ENCODE measurements at regions not wholly inside any gene's neighbourhood (a gene's known extent, or its start where the extent isn't known, plus 50 kb on each side); places are given as distances from the start of the nearest gene placed in this dataset.

DNA sequence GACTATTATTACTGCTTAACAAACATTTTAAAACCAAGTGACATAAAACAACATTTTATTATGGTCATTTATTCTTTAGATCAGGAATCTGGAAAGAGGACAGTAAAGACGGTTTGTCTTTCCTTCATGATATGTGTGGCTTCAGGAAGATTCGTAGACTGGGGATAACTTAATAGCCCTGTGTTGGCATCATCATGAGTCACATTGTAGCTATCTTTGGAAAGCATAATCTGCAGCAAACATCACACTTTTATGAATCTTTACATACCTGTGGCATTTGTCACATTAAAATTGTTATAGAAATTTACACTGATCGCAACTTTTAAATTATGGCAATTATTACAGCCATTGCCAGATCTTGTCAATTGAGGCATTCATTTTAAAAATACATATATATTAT is 397.1 kb downstream of the NOVA1 start:
- TF ChIP-seq, protein P1, sequence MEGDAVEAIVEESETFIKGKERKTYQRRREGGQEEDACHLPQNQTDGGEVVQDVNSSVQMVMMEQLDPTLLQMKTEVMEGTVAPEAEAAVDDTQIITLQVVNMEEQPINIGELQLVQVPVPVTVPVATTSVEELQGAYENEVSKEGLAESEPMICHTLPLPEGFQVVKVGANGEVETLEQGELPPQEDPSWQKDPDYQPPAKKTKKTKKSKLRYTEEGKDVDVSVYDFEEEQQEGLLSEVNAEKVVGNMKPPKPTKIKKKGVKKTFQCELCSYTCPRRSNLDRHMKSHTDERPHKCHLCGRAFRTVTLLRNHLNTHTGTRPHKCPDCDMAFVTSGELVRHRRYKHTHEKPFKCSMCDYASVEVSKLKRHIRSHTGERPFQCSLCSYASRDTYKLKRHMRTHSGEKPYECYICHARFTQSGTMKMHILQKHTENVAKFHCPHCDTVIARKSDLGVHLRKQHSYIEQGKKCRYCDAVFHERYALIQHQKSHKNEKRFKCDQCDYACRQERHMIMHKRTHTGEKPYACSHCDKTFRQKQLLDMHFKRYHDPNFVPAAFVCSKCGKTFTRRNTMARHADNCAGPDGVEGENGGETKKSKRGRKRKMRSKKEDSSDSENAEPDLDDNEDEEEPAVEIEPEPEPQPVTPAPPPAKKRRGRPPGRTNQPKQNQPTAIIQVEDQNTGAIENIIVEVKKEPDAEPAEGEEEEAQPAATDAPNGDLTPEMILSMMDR (IDR thresholded peaks at IDR 0.05; ENCODE audit: low read depth, low read length) = no peak
- no peak for TF ChIP-seq EZH2phosphoT487 (IDR thresholded peaks at IDR 0.05; ENCODE audit: low read depth)
